LNCAP (cell line): ENCODE measurements at regions not wholly inside any gene's neighbourhood (a gene's known extent, or its start where the extent isn't known, plus 50 kb on each side); places are given as distances from the start of the nearest gene placed in this dataset.

Experiments used
- TF ChIP-seq, protein P1 (sequence below): fragments of 450-650 bp; IDR thresholded peaks from 2 replicates; pipeline ENCODE4 v1.5.1; 2017; ENCODE audit warnings: mild to moderate bottlenecking

DNA sequence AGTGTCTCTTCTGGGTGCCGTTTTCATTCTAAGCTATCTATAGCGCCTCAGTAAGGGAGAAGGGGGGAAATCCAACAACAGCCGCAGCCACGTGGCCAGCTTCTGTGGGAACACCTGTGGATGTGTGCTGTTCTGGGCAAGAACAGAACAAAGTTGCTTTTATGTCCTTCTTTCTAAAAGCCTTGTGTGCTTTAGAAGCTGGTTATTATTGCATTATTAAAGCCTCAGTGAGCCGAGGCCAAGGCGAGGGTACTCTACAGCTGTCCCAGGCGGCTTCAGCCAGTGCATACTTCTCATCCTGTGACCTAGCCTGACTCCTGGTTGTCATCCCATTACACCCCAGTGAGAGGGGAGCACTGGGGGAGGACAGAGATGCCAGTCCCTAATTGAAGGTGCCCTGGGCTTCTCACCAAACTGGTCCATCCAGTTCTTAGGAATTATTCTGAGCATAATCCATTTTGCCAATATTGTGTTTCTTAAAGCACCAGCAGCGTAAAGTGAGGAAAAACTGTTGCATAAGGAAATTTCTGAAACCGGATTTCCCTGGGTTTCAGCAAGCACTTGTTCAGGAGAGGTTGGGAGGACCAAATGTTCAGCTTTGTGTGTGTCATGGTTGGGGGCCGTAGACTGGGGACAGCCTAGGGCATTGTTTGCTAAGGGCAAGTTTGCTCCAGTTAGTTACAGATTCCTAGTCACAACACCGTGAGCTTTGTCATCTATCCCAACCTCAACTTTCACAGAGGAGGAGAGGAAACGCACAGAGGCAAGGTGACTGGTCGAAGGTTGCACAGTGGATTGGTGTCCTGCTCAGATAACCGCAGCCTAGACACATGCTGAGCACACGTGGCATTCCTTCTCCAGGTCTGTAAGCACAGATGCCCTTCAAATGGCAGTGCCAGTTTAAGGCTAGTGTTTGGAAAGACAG is 61.0 kb upstream of the ATP1A1 start:
- TF ChIP-seq, protein P1, sequence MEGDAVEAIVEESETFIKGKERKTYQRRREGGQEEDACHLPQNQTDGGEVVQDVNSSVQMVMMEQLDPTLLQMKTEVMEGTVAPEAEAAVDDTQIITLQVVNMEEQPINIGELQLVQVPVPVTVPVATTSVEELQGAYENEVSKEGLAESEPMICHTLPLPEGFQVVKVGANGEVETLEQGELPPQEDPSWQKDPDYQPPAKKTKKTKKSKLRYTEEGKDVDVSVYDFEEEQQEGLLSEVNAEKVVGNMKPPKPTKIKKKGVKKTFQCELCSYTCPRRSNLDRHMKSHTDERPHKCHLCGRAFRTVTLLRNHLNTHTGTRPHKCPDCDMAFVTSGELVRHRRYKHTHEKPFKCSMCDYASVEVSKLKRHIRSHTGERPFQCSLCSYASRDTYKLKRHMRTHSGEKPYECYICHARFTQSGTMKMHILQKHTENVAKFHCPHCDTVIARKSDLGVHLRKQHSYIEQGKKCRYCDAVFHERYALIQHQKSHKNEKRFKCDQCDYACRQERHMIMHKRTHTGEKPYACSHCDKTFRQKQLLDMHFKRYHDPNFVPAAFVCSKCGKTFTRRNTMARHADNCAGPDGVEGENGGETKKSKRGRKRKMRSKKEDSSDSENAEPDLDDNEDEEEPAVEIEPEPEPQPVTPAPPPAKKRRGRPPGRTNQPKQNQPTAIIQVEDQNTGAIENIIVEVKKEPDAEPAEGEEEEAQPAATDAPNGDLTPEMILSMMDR: no peak

DNA sequence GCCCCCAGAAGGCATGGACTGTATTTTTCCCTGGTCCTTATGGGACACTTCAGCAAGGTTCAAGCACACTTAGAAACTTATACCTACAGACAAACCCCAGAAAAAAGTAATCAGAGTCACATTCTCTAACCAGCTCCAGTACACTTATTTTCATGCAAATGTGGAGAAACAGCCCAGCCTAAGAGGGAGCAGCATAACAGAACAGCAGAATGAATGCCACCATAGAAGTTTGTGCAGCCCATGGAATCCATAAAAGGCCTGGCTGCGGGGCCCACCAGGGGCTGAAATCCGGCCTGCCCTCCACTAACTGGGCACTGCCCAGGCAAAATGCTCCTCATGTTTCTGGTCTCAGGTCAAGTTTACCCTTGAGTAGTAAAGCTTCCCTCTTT is 60.4 kb upstream of the ATP1A1 start:
- TF ChIP-seq, protein P1: no peak

- TF ChIP-seq, protein P1: no peak
Observed at GRCh38 chr1:116313776-116314175, 59.3 kb upstream of the ATP1A1 start.

DNA sequence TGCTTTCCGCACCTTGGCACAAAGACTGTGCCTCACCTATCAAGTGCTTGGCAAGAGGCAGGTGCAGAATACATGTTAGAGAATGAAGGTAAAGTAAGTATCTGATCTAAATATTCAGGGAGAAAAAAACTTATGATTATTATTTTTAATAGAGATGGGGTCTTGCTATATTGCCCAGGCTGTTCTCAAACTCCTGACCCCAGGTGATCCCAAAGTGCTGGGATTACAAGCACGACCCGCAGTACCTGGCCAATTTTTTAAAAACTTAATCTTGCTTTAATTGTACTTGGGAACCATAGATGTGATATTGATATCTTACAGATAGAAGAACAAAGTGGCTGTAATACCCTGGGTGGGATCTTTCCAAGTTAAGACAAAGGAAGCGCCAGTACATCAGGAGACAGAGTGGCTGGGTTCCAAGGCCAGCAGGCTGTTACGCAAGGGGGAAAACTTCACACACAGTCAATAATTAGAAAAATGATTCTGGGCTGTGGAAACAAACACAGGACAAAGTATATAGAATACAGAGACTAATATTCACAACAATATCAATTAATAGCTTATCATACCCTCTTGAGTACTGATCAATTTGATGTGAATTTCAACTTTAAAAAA is 58.6 kb upstream of the ATP1A1 start:
- TF ChIP-seq, protein P1: no peak

- TF ChIP-seq, protein P1: no peak
Observed at GRCh38 chr1:116316373-116316772, 56.7 kb upstream of the ATP1A1 start.

DNA sequence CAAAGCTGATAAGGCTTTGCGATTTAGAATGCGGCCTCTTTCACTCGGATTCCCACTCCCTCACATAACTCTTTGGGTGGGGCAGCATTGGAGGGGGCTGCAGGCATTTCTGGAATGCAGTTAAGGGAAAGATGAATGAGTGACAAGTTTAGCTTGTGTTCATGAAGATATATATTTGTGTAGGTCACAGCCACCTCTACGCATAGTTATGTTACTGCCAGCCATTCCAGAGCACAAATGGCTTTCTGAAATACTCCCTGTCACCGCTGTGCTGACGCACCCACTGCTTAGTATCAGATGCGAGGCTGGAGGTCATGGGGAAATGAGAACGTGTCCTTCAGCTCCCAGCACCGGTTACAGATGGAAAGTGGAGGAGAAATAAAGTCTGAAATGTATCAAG is 54.1 kb upstream of the ATP1A1 start:
- TF ChIP-seq, protein P1: no peak

DNA sequence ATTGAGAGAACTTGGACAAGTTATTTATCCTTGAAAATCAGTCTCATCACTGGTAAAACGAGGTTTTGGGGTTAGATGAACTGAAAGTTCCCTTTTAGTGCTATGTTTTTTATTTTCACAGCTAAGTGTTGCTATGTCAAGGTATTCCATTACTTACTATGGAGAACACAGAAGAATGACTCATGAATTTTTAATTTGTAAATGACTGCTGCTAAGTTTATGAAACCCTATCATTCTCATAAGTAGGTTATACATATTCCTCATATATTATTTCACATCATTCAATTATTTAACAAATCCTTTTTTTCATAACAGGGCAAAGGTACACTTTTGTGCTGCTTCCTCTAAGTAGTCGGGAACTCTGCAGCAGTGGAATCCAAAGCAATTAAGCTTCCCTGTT is 52.2 kb upstream of the ATP1A1 start:
- TF ChIP-seq, protein P1: no peak
